ENCODE measurements at regions not wholly inside any gene's neighbourhood (a gene's known extent, or its start where the extent isn't known, plus 50 kb on each side); places are given as distances from the start of the nearest gene placed in this dataset.

DNA sequence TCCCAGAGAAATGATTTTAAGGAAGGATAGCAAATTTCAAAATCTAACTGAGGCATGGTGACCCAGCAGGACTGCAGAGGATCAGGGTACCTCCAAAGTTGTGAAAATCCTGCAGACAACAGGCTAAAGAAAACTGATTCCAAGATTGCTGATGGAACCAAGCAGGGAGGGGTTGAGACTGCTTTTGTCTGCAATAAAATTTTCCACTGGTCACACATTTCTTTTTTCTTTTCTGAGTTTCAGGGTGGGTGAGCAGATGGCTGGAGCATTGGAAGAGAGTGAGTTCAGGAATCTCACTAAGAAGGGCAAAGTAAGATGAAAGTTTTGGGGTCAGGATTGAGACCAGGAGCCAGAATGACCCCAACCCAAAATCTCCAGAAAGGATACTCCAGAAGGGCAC, 321.0 kb downstream of the TNS1 start:
- Histone ChIP-seq H3K79me2 (ENCODE audit: control insufficient read depth, insufficient read depth, low read length) (no peaks in the 10 kb centered on the region), H3K79me1 (ENCODE audit: low read length) (no peaks in the 10 kb centered on the region), H3K4me2 (ENCODE audit: low read length) (no peak overlapping the region), H3K23ac (ENCODE audit: low read length) (no peak overlapping the region), H3K9ac (ENCODE audit: low read length) (no peak overlapping the region), H3K18ac (ENCODE audit: low read length) (peak overlapping the region; percentile 29), H3K56ac (ENCODE audit: low read length) (no peak overlapping the region), H3K4me3 (ENCODE audit: low read length) (no peak overlapping the region), H3K36me3 (ENCODE audit: control insufficient read depth, insufficient read depth, low read length) (no peaks in the 10 kb centered on the region), H3K4me1 (ENCODE audit: control insufficient read depth, low read depth, low read length) (no peaks in the 10 kb centered on the region), H3K27ac (ENCODE audit: low read depth, low read length) (no peak overlapping the region), H3K27me3 (ENCODE audit: insufficient read depth, low read length, poor library complexity) (no peaks in the 10 kb centered on the region), H4K8ac (ENCODE audit: low read depth, low read length) (no peak overlapping the region), H3K4ac (ENCODE audit: low read depth, low read length) (no peak overlapping the region), H2BK15ac (replicated peaks; ENCODE audit: low read depth) (no peak overlapping the region), H4K5ac (ENCODE audit: low read length) (no peak overlapping the region), H2AK5ac (ENCODE audit: low read length) (no peak overlapping the region), H2BK120ac (ENCODE audit: low read depth, low read length) (no peak overlapping the region), H2BK5ac (ENCODE audit: low read length) (no peak overlapping the region)
- no peak for DNase-seq

DNA sequence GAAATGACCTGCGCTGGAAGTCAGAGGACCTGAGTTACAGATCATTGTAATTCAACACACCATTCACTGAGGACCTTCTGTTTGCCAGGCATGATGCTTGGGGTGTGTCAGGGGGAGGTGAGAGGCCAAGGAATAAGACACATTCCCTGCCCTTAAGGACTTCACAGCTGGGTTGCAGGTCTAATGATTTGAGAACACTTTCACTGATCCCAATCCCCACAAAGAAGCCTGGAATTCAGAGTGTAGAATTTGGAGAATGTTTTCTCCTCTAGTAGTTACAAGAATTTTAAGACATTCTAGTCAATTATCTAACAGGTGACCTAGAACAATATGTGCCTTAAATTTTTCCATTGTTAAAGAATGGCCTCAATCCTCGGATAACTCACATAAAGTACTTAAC, 322.4 kb downstream of the TNS1 start:
- no peaks in the 10 kb centered on the region for H3K27me3 ChIP-seq (ENCODE audit: insufficient read depth, low read length, poor library complexity)
- H2AK5ac ChIP-seq (ENCODE audit: low read length), result no peak overlapping the region
- H2BK5ac ChIP-seq (ENCODE audit: low read length), result no peak overlapping the region
- H3K79me2 ChIP-seq (ENCODE audit: control insufficient read depth, insufficient read depth, low read length), result no peaks in the 10 kb centered on the region
- no peak overlapping the region for H2BK120ac ChIP-seq (ENCODE audit: low read depth, low read length)
- H3K23ac ChIP-seq (ENCODE audit: low read length), result no peak overlapping the region
- no peaks in the 10 kb centered on the region for H3K4me1 ChIP-seq (ENCODE audit: control insufficient read depth, low read depth, low read length)
- H3K27ac ChIP-seq (ENCODE audit: low read depth, low read length), result no peak overlapping the region
- H3K4me3 ChIP-seq (ENCODE audit: low read length), result no peak overlapping the region
- H4K8ac ChIP-seq (ENCODE audit: low read depth, low read length), result no peak overlapping the region
- no peaks in the 10 kb centered on the region for H3K36me3 ChIP-seq (ENCODE audit: control insufficient read depth, insufficient read depth, low read length)
- peak; percentile 87 for DNase-seq
- no peak overlapping the region for H3K9ac ChIP-seq (ENCODE audit: low read length)
- H3K56ac ChIP-seq (ENCODE audit: low read length), result no peak overlapping the region
- no peaks in the 10 kb centered on the region for H3K79me1 ChIP-seq (ENCODE audit: low read length)
- no CpG with 5 or more reads among the region's 2 CpGs for WGBS (ENCODE audit: extremely low coverage, insufficient coverage, low lambda C conversion rate)
- no peak overlapping the region for H3K18ac ChIP-seq (ENCODE audit: low read length)
- H2BK15ac ChIP-seq (replicated peaks; ENCODE audit: low read depth), result no peak overlapping the region
- no peak overlapping the region for H4K5ac ChIP-seq (ENCODE audit: low read length)
- no peak overlapping the region for H3K4me2 ChIP-seq (ENCODE audit: low read length)
- no peak overlapping the region for H3K4ac ChIP-seq (ENCODE audit: low read depth, low read length)

DNA sequence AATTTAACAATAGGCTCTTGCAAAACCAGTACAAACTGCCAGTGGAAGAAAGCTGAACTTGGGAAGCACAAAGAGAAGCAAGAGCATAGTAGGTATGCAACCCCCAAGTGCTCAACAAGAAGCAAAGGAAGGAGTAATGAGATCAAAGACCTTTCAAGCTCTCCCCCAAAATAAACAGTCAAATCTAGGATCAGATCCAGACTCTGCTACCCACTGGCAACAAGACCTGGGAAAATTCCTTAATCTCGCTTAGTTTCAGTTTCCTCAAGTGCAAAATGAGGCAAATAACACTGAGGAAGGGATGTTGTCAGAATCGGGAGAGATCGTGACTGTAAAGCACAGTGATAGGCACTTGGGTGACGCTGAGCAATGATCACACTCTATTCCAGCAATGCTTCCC, 329.2 kb downstream of the TNS1 start:
- H3K18ac ChIP-seq (ENCODE audit: low read length), result no peak overlapping the region
- no peak overlapping the region for H3K4me3 ChIP-seq (ENCODE audit: low read length)
- H3K4me1 ChIP-seq (ENCODE audit: control insufficient read depth, low read depth, low read length), result no peaks in the 10 kb centered on the region
- no CpG with 5 or more reads among the region's 4 CpGs for WGBS (ENCODE audit: extremely low coverage, insufficient coverage, low lambda C conversion rate)
- no peak overlapping the region for H2BK5ac ChIP-seq (ENCODE audit: low read length)
- no peaks in the 10 kb centered on the region for H3K79me2 ChIP-seq (ENCODE audit: control insufficient read depth, insufficient read depth, low read length)
- no peak overlapping the region for H3K4ac ChIP-seq (ENCODE audit: low read depth, low read length)
- no peak overlapping the region for H3K9ac ChIP-seq (ENCODE audit: low read length)
- no peak overlapping the region for H3K27ac ChIP-seq (ENCODE audit: low read depth, low read length)
- no peak overlapping the region for H2BK15ac ChIP-seq (replicated peaks; ENCODE audit: low read depth)
- no peak for DNase-seq
- H2BK120ac ChIP-seq (ENCODE audit: low read depth, low read length), result no peak overlapping the region
- H4K8ac ChIP-seq (ENCODE audit: low read depth, low read length), result no peak overlapping the region
- H3K79me1 ChIP-seq (ENCODE audit: low read length), result no peaks in the 10 kb centered on the region
- H3K4me2 ChIP-seq (ENCODE audit: low read length), result no peak overlapping the region
- H3K27me3 ChIP-seq (ENCODE audit: insufficient read depth, low read length, poor library complexity), result no peaks in the 10 kb centered on the region
- H3K56ac ChIP-seq (ENCODE audit: low read length), result no peak overlapping the region
- H2AK5ac ChIP-seq (ENCODE audit: low read length), result no peak overlapping the region
- no peak overlapping the region for H3K23ac ChIP-seq (ENCODE audit: low read length)
- H3K36me3 ChIP-seq (ENCODE audit: control insufficient read depth, insufficient read depth, low read length), result no peaks in the 10 kb centered on the region
- H4K5ac ChIP-seq (ENCODE audit: low read length), result no peak overlapping the region

DNA sequence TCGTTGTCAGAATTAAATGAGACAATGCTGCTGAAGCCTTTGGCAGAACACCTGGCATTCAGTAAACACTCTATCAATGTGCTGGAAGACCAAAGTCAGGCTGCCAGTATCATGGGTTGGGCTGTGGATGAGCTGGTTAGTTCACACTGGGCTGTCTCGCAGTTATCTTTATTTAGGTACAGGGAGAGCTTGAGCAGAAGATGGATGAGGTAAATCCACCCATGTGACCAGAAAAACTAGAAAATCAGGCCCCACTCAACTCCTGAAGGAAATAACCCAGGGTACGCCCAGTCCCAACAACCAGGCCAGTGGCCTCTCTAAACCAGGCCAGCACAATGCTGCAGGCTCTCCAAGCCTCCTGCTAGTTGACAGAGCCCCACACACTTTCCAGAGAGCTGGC, 330.3 kb downstream of the TNS1 start:
- no peak overlapping the region for H3K23ac ChIP-seq (ENCODE audit: low read length)
- H2BK15ac ChIP-seq (replicated peaks; ENCODE audit: low read depth), result no peak overlapping the region
- no peak overlapping the region for H4K5ac ChIP-seq (ENCODE audit: low read length)
- H3K79me2 ChIP-seq (ENCODE audit: control insufficient read depth, insufficient read depth, low read length), result no peaks in the 10 kb centered on the region
- no peak overlapping the region for H4K8ac ChIP-seq (ENCODE audit: low read depth, low read length)
- no peak overlapping the region for H2BK120ac ChIP-seq (ENCODE audit: low read depth, low read length)
- no peaks in the 10 kb centered on the region for H3K79me1 ChIP-seq (ENCODE audit: low read length)
- no peak overlapping the region for H3K4me2 ChIP-seq (ENCODE audit: low read length)
- H3K27ac ChIP-seq (ENCODE audit: low read depth, low read length), result no peak overlapping the region
- H2AK5ac ChIP-seq (ENCODE audit: low read length), result no peak overlapping the region
- no peak overlapping the region for H3K4ac ChIP-seq (ENCODE audit: low read depth, low read length)
- no peak overlapping the region for H3K18ac ChIP-seq (ENCODE audit: low read length)
- no peak overlapping the region for H3K9ac ChIP-seq (ENCODE audit: low read length)
- H3K27me3 ChIP-seq (ENCODE audit: insufficient read depth, low read length, poor library complexity), result no peaks in the 10 kb centered on the region
- no peaks in the 10 kb centered on the region for H3K4me1 ChIP-seq (ENCODE audit: control insufficient read depth, low read depth, low read length)
- no peak overlapping the region for H3K56ac ChIP-seq (ENCODE audit: low read length)
- no peak overlapping the region for H2BK5ac ChIP-seq (ENCODE audit: low read length)
- no peak for DNase-seq
- WGBS (ENCODE audit: extremely low coverage, insufficient coverage, low lambda C conversion rate), result no CpG with 5 or more reads among the region's 3 CpGs
- H3K36me3 ChIP-seq (ENCODE audit: control insufficient read depth, insufficient read depth, low read length), result no peaks in the 10 kb centered on the region
- no peak overlapping the region for H3K4me3 ChIP-seq (ENCODE audit: low read length)

DNA sequence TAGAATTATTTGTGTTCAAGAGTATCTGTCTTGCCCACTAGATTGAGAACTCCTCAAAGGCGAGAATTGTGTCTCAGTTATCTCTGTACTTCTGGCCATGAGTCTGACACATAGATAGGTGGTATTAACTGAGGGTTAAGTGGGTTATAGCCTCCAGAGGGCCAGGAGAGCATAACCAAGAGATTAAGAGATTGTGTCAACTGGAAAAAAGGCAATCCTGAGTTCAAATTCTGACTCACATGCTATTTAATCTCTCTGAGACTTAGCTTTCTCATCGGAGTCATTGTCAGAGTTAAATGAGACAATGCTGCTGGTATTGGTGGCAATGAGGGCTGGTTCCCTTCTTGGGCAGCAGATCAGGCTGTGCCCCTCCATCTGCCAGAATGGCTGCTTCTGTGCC, 330.9 kb downstream of the TNS1 start:
- Histone ChIP-seq H3K23ac (ENCODE audit: low read length) (no peak overlapping the region), H3K36me3 (ENCODE audit: control insufficient read depth, insufficient read depth, low read length) (no peaks in the 10 kb centered on the region), H3K79me2 (ENCODE audit: control insufficient read depth, insufficient read depth, low read length) (no peaks in the 10 kb centered on the region), H4K5ac (ENCODE audit: low read length) (no peak overlapping the region), H3K27ac (ENCODE audit: low read depth, low read length) (no peak overlapping the region), H3K4ac (ENCODE audit: low read depth, low read length) (no peak overlapping the region), H2BK120ac (ENCODE audit: low read depth, low read length) (no peak overlapping the region), H3K9ac (ENCODE audit: low read length) (no peak overlapping the region), H3K4me3 (ENCODE audit: low read length) (no peak overlapping the region), H3K4me1 (ENCODE audit: control insufficient read depth, low read depth, low read length) (no peaks in the 10 kb centered on the region), H3K4me2 (ENCODE audit: low read length) (no peak overlapping the region), H3K27me3 (ENCODE audit: insufficient read depth, low read length, poor library complexity) (no peaks in the 10 kb centered on the region), H2BK15ac (replicated peaks; ENCODE audit: low read depth) (no peak overlapping the region), H2AK5ac (ENCODE audit: low read length) (no peak overlapping the region), H3K79me1 (ENCODE audit: low read length) (no peaks in the 10 kb centered on the region), H2BK5ac (ENCODE audit: low read length) (no peak overlapping the region), H4K8ac (ENCODE audit: low read depth, low read length) (no peak overlapping the region), H3K18ac (ENCODE audit: low read length) (no peak overlapping the region), H3K56ac (ENCODE audit: low read length) (no peak overlapping the region)
- no CpG with 5 or more reads among the region's 2 CpGs for WGBS (ENCODE audit: extremely low coverage, insufficient coverage, low lambda C conversion rate)
- DNase-seq, result no peak

DNA sequence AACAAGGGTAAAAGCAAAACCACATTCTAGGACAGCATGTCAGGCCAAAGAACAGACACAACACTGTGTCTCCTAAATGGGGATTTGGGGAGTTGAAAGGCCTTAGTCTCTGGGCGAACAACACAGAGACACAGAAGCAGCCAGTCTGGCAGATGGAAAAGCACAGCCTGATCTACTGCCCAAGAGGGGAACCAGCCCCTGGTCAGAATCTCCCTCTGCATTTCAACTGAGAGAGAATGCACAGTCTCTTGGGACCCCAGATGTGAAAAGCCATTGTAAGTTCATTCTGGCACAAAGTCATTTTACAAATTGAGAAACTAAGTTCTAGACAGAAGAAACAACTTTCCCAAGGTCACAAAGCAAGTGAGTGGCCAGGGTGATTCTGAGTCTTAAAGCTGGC, 331.7 kb downstream of the TNS1 start:
- Histone ChIP-seq H3K9ac (ENCODE audit: low read length) (no peak overlapping the region), H3K27me3 (ENCODE audit: insufficient read depth, low read length, poor library complexity) (no peaks in the 10 kb centered on the region), H2BK120ac (ENCODE audit: low read depth, low read length) (no peak overlapping the region), H3K18ac (ENCODE audit: low read length) (no peak overlapping the region), H3K79me1 (ENCODE audit: low read length) (no peaks in the 10 kb centered on the region), H2BK15ac (replicated peaks; ENCODE audit: low read depth) (no peak overlapping the region), H3K27ac (ENCODE audit: low read depth, low read length) (no peak overlapping the region), H4K8ac (ENCODE audit: low read depth, low read length) (no peak overlapping the region), H2AK5ac (ENCODE audit: low read length) (no peak overlapping the region), H3K36me3 (ENCODE audit: control insufficient read depth, insufficient read depth, low read length) (no peaks in the 10 kb centered on the region), H3K56ac (ENCODE audit: low read length) (no peak overlapping the region), H4K5ac (ENCODE audit: low read length) (no peak overlapping the region), H2BK5ac (ENCODE audit: low read length) (no peak overlapping the region), H3K4me2 (ENCODE audit: low read length) (no peak overlapping the region), H3K23ac (ENCODE audit: low read length) (no peak overlapping the region), H3K4ac (ENCODE audit: low read depth, low read length) (no peak overlapping the region), H3K4me3 (ENCODE audit: low read length) (no peak overlapping the region), H3K4me1 (ENCODE audit: control insufficient read depth, low read depth, low read length) (no peaks in the 10 kb centered on the region), H3K79me2 (ENCODE audit: control insufficient read depth, insufficient read depth, low read length) (no peaks in the 10 kb centered on the region)
- DNase-seq, result no peak
- WGBS (ENCODE audit: extremely low coverage, insufficient coverage, low lambda C conversion rate), result no CpG with 5 or more reads among the region's 1 CpG
